ENCODE measurements at regions not wholly inside any gene's neighbourhood (a gene's known extent, or its start where the extent isn't known, plus 50 kb on each side); places are given as distances from the start of the nearest gene placed in this dataset.

GRCh38 chr18:41618147-41618546 lies 336.9 kb upstream of the PIK3C3 start:
- no peak for DNase-seq

- DNase-seq, result no peak
Observed at GRCh38 chr18:41617647-41618046, 337.4 kb upstream of the PIK3C3 start.

GRCh38 chr18:41613003-41613609 lies 341.9 kb upstream of the PIK3C3 start:
- no peak for DNase-seq

DNA sequence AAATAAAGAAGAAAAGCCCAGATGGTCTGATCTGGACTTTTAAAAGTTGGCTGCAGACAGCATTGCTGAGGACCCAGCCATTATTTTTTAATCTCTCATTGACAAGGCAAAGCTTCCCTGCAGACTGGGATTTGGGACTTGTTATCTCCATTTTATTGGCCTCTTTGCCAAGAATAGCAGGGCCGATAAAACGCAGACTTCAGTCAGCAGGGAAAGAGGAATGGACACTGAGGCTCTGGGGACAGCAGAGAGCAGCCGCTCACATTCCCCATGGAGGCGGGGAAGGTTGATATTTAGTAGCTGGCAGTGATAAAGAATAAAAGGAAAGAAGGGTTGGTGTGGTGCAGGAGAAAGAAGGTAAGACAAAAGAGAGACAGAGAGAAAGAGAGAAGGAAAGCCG lies 350.1 kb upstream of the PIK3C3 start:
- DNase-seq, result no peak

DNA sequence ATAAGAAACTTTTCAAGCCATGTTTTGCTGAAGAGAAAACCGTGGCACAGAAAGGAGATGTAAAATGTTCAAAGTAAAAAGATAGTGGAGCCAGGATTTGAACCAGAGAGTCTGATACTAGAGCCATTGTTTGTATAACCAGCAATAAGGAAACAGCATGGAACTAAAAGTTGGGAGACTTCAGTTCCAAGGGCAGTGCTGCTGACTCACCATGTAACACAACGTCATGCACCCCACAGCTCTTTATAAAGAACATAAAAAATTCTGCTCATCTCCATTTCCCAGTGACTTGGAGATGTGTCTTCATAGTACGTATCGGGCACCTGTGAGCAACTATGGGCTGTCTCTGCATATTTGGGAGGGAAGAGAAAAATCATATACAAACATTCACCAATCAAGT lies 353.0 kb upstream of the PIK3C3 start:
- DNase-seq, result no peak

GRCh38 chr18:41600693-41601391 lies 354.2 kb upstream of the PIK3C3 start:
- no peak for DNase-seq

- no peak for DNase-seq
Observed at GRCh38 chr18:41599466-41599865, 355.6 kb upstream of the PIK3C3 start.

DNA sequence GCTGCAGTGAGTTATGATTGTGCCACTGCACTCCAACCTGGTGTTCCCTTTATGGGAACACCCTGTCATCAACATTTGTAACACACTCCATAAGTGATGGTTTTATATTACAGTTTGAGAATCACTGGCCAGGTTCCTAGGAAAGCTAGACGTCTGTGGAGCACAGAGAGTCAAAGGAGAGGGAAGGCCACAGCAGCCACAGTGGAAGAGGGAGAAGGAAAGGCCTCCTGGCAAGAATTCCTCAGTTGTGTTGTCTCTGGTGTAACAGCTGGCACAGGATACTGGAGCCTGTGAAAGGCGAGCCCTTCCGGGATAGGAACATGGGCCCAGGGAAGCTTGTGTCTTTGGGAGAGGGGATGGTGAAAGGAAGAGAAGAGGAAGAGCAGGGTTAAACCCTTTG lies 360.5 kb upstream of the PIK3C3 start:
- DNase-seq, result no peak

- no peak for DNase-seq
Observed at GRCh38 chr18:41593171-41593675, 361.8 kb upstream of the PIK3C3 start.

DNA sequence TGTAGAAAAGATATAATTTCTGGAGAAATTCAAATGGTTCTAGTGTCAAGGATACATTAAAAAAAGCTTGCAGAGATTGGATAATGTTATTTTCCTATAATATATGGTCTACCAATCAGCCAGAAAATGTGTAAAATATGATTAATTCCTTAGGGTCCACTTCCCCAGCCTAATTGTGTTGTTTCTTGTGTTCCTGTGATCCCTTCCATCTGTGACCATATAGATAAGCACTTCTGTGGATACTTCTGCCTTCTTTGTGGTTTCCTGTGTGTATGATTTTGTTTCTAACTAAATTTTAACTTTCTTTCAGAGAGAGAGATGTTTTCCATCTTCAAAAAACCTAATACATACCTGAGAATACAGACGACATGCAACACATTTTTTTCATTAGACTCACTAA lies 367.1 kb upstream of the PIK3C3 start:
- DNase-seq, result no peak

DNA sequence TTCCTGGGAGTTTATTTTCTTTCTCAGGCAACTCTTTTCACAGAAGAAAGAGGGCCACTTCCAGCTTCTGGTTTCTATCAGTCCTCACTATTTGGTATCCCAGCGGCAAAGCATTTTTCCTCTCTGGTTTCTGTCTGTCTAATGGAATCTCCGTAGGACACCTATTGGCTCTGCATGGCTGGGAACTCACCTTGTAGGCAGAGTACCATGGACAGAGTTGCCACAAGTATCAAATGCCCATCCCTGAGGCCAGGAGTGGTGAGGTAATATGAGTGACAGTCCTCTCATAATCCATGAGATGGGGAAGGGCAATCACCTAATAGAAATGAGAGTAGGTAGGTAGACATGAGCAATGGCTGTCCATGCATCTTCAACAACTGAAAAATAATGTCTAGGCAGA lies 369.5 kb upstream of the PIK3C3 start:
- no peak for DNase-seq

- DNase-seq, result no peak
Observed at GRCh38 chr18:41579185-41579584, 375.8 kb upstream of the PIK3C3 start.

DNA sequence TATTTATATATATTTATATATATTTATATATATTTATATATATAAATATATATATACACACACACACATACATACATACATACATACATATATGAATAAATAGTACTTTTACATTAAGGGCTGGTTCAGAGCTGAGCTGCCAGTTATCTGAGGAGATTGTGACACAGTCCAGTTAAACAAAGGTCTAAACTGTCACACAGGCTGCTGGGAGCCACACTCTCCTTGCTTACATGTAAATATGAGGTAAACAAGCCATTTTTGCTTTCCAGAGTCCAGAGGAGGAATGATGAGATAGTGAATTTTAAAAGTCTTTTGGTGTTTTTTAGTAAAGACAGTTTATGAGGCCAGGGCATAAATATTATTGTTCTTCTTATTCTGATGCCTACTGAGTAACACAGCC lies 377.5 kb upstream of the PIK3C3 start:
- no peak for DNase-seq

DNA sequence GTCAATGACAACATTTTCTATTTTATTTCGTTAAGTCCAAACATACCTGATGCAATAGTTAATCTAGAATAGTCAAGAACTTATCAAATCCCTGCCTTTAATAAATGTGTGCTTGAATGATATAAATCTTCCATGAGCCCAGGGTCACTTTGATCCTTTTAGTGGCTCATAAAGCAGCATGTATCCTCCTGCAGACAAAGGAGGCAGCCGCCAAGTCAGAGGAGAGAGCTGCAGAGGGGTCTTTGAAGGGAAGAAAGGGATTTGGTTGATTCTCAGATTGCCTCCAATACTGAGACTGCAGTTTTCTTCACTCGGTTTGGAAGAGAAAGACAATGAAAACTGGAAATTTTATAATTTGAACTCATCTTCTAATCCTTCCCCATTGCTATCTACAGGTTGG lies 378.4 kb upstream of the PIK3C3 start:
- DNase-seq, result no peak

GRCh38 chr18:41569867-41570266 lies 385.2 kb upstream of the PIK3C3 start:
- DNase-seq, result no peak

DNA sequence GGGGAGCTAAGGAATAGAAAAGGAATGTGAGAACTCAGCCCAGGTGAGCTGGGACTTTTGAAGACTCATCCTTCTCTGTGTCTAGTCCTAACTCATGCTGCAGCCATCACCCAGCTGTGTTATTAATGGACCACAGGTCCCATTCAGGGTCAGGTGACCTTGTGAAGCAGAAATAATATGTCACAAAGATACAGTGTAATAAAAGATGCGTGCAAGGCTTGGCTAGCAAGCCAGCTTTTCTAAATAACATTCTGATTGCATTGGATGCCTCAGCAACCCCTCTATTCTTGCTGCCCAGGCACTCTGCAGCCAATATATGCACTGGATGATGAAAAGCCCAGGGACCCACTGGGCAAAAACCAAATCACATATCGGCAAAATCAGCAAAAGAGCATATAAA lies 393.1 kb upstream of the PIK3C3 start:
- DNase-seq, result no peak

GRCh38 chr18:41558715-41559114 lies 396.3 kb upstream of the PIK3C3 start:
- DNase-seq, result no peak

DNA sequence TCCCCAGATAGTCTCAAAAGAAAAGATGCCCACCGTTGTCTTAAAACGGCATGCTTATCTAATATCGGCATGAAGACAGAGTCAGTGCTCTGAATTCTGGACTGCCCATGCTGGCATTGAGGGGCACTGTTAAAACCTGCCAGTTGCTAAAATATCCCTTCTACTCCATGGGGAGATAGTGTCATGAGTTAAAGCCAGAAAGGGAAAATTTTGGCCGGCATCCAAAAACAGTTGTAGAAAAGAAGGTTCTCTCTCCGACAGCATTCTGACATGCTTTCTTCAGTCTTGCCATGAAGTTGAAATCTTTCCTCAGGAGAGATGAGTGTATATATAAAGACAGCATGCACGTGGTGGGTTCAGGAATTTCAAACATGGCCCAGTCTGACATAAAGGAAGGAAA lies 401.3 kb upstream of the PIK3C3 start:
- DNase-seq, result no peak

GRCh38 chr18:41548521-41549260 lies 406.3 kb upstream of the PIK3C3 start:
- no peak for DNase-seq

DNA sequence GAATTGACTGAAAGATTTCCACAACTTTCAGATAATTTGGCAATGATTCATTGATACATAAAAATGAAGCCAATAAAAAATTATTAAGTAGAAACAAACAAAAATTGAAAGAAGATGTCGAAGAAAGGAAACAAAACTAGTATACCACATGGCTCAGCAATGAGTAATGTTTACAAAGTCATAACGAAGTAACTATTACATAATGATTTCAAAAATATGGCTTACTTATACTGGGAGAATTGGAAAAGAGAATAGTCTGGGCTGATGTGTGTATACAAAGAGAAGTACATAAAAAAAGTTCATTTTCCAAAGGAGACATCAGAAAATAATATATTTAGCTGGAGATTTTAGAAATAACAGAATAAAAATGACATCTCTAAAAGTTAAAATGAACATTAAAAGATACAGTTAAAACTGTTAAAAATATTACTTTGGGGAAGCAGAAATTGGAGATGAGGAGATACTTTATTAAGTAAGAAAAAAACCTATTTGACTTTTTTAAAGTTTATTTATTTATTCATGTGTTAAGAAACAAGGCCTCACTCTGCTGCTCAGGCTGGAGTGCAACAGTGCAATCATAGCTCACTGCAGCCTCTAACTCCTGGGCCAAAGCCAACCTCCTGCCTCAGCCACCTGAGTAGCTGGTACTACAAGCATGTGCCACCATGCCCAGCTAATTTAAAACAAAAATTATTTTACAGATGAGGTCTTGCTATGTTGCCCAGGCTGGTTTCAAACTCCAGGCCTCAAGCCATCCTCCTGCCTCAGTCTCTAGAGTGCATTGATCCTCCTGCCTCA lies 409.7 kb upstream of the PIK3C3 start:
- no peak for DNase-seq

DNA sequence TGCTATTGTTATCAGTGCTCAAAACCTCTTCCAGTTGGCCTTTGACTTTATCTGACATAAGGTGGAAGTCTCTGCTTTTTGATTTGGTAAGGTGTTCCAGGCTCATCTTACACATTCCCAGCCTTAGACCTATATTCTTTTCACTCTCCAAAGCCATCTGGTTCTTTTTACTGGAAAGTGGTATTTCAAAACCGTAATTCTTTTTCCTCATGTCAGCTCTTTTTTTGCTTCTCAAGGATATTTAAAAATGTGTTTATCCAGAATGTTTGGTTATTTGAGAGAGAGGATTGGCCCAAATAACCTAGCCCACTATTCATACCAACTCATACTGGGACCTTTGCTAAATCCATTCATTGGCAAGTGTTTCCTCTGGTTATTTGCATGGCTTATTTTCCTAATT lies 411.2 kb upstream of the PIK3C3 start:
- DNase-seq, result no peak

DNA sequence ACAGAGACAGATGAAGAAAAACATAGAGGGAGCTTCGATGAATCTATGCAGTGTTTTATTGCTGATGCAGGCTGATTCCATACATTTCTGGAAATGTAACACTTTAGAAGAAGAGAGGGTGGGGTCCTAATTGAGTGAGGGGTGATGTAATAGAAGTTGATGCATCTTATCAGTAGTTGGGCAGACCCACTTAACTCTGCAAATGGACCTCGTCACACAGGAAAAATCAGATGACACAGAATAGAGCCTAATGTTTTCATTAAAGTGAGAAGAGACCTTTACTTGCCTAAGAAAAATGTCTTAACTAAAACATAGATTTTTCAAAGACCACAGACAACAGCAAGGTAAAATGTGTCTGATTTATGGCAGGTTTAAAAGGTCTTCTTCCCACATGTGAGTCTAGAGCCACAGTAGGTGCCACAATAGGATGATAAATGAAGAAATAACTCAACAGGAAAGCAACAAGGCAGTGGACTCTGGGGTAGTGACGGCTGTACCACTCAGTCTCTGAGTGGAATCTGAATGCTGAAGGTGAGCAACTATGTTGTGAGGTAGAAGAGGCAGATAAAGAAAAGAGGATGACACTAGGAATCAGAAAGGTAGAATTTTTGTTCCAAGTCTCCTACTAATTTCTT lies 414.7 kb upstream of the PIK3C3 start:
- no peak for DNase-seq

DNA sequence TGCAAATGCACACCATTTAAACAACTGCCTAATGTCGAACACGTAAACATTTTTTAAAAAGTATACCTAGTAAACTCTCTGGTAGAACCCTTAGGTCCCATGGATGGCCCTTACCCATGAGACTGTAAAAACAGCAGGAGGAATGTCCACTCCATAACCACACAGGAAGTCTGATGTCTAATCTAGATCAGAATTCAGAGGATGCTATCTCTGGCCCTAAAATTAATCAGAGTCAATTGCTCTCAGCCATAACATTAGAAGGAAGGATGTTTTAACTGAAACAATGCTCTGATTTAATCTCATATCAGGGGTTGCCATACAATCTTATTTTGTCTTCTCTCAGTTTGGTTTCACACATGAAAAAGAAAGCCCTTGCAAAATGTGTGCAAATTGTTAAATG lies 416.3 kb upstream of the PIK3C3 start:
- DNase-seq, result no peak

Data from CD4-positive, alpha-beta T cell treated with Interleukin-17A for 4 hours (primary cell).